GM19239 (cell line): ENCODE measurements at regions not wholly inside any gene's neighbourhood (a gene's known extent, or its start where the extent isn't known, plus 50 kb on each side); places are given as distances from the start of the nearest gene placed in this dataset.

Experiments used
- DNase-seq: peaks from one replicate; pipeline ENCODE4 v3.0.0; 2011; ENCODE audit warnings: low spot score; ENCODE audit not compliant: insufficient read length
- FAIRE-seq: peaks from 2 replicates; lab custom pipeline; 2011; peaks lifted over from hg19 to GRCh38; lab: Jason Lieb, UNC

GRCh38 chr4:28600958-28601357 lies 1740.3 kb downstream of the STIM2 start:
- no peak for FAIRE-seq

GRCh38 chr4:28621591-28621990 lies 1761.0 kb downstream of the STIM2 start:
- DNase-seq (no peak), FAIRE-seq (no peak)

More at GRCh38 chr4:28600958-28601357, 1740.3 kb downstream of the STIM2 start:
- DNase-seq: no peak

GRCh38 chr4:28636971-28637370 lies 1776.3 kb downstream of the STIM2 start:
- FAIRE-seq (no peak), DNase-seq (no peak)

GRCh38 chr4:28639747-28640146 lies 1779.1 kb downstream of the STIM2 start:
- no peak for DNase-seq
- no peak for FAIRE-seq

GRCh38 chr4:28654618-28655017 lies 1794.0 kb downstream of the STIM2 start:
- no peak for DNase-seq

GRCh38 chr4:28665306-28665705 lies 1804.7 kb downstream of the STIM2 start:
- DNase-seq: no peak
- FAIRE-seq: no peak

More at GRCh38 chr4:28654618-28655017, 1794.0 kb downstream of the STIM2 start:
- no peak for FAIRE-seq

- FAIRE-seq (no peak), DNase-seq (no peak)
These were observed 1814.9 kb downstream of the STIM2 start for GRCh38 chr4:28675582-28675981.

- FAIRE-seq: no peak
- DNase-seq: no peak
These were observed 1817.2 kb downstream of the STIM2 start for GRCh38 chr4:28677808-28678207.

- no peak for DNase-seq
- FAIRE-seq: no peak
These were observed 1822.2 kb downstream of the STIM2 start for GRCh38 chr4:28682847-28683246.

GRCh38 chr4:28686618-28687017 lies 1826.0 kb downstream of the STIM2 start:
- DNase-seq: no peak
- no peak for FAIRE-seq

- DNase-seq (no peak), FAIRE-seq (no peak)
These were observed 1830.2 kb downstream of the STIM2 start for GRCh38 chr4:28690890-28691289.

- DNase-seq: no peak
- no peak for FAIRE-seq
These were observed 1841.9 kb downstream of the STIM2 start for GRCh38 chr4:28702571-28702970.

GRCh38 chr4:28709891-28710290 lies 1849.2 kb downstream of the STIM2 start:
- FAIRE-seq: no peak
- no peak for DNase-seq

GRCh38 chr4:28723371-28723770 lies 1862.7 kb downstream of the STIM2 start:
- DNase-seq: no peak
- FAIRE-seq: no peak

GRCh38 chr4:28724239-28724638 lies 1863.6 kb downstream of the STIM2 start:
- no peak for FAIRE-seq
- no peak for DNase-seq

GRCh38 chr4:28730304-28730703 lies 1869.7 kb downstream of the STIM2 start:
- FAIRE-seq: no peak

GRCh38 chr4:28744066-28744465 lies 1883.4 kb downstream of the STIM2 start:
- DNase-seq (no peak), FAIRE-seq (no peak)

More at GRCh38 chr4:28730304-28730703, 1869.7 kb downstream of the STIM2 start:
- DNase-seq: no peak

- no peak for FAIRE-seq
These were observed 1893.7 kb downstream of the STIM2 start for GRCh38 chr4:28754376-28754775.

GRCh38 chr4:28755081-28755480 lies 1894.4 kb downstream of the STIM2 start:
- FAIRE-seq: no peak
- no peak for DNase-seq

More at GRCh38 chr4:28754376-28754775, 1893.7 kb downstream of the STIM2 start:
- no peak for DNase-seq

- FAIRE-seq: no peak
These were observed 1898.4 kb downstream of the STIM2 start for GRCh38 chr4:28759064-28759463.

GRCh38 chr4:28760003-28760402 lies 1899.4 kb downstream of the STIM2 start:
- FAIRE-seq (no peak), DNase-seq (no peak)

More at GRCh38 chr4:28759064-28759463, 1898.4 kb downstream of the STIM2 start:
- no peak for DNase-seq

GRCh38 chr4:28772066-28772465 lies 1911.4 kb downstream of the STIM2 start:
- FAIRE-seq (no peak), DNase-seq (no peak)

GRCh38 chr4:28772788-28773187 lies 1912.1 kb downstream of the STIM2 start:
- FAIRE-seq (no peak), DNase-seq (no peak)
